GM18870 (cell line): ENCODE measurements at regions not wholly inside any gene's neighbourhood (a gene's known extent, or its start where the extent isn't known, plus 50 kb on each side); places are given as distances from the start of the nearest gene placed in this dataset.
"Not testable (repeated sequence)": the region's sequence is repeated elsewhere in the genome, so short reads cannot be mapped to it uniquely, and the experiment has no call there.

ENCODE experiments used
- ATAC-seq: cut with Tn5 transposase; IDR thresholded peaks from one replicate; pipeline ENCODE4 v1.9.1; 2021; ENCODE audit warnings: moderate library complexity; ENCODE audit not compliant: unreplicated experiment

DNA sequence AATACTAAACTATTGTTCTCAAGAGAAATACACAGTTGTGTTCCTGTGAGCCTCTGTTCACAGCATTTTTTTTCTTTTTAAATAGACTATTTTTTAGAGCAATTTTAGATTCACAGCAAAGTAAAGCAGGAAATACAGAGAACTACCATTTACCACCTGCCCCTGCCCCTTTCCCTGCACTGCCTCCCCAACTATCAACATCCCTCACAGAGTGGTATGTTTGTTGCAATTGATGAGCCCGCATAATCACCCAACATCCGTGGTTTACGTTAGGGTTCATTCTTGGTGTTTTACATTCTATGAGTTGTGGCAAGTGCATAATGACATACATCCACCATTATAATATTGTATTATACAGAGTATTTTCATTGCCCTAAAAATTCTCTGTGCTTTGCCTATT, 71.6 kb upstream of the TNFAIP3 start:
- ATAC-seq, result no peak

DNA sequence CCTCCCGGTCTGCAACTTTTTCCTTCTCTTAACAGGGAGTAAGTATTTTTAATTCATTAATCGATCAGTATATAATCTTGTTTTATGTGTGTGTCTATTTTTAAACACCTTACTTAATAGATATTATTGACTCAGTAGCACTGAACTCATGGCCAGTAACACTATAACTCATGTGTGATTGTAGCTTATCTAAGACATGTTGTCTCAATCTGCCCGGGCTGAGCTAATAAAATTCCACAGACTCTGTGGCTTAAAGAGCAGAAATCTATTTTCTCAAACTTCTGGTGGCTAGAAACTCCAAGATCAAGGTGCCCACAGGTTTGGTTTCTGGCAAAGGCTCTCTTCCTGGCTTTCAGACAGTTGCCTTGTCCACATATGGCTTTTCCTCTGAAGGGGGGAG, 68.8 kb upstream of the TNFAIP3 start:
- ATAC-seq, result no peak

DNA sequence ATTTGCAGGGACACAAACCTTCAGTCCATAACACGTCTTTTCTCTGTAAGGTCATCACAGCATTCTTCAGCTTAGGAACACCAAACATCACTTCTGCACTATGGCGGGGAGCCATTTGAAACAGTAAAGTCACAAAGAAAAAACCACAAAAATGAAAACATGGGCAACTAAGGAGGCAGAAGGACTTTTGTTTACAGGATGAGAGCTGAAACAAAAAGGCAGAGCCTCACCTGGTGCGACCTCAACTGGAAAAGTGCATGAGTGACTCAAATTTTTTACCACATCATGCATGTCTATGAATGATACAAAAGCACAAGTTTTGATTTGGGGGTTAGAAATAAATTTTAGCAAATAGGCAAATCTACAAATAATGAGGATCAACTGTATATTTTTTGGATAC, 68.2 kb upstream of the TNFAIP3 start:
- no peak for ATAC-seq

DNA sequence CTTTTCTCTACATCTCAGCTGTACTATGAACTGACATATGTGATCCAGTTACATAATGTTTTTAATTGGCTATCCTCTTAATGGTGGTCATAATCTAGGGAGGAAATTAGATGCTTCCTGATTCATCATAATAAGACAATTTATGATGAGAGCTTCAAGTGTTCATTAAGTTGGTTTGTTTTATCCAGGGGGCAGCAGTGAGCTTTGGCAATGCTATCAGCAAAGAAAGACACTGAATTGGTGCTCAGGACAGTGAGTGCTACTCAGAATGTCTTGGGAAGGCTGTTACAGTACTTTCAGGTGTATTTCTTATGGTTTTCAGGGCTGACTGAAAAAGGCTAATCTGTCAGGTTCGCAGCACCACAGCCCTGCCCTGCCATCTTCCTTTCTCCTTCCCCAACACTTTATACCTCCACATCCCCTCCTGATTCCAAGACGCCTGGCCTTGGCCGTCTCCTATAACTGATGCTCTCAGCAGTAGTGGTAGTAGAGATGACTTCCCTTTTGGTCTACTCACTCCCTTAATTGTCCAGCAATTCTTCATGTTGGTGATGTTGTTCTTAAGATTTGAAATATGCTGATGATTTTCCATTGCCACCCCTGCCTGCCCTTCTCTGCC, 67.0 kb upstream of the TNFAIP3 start:
- no peak for ATAC-seq

DNA sequence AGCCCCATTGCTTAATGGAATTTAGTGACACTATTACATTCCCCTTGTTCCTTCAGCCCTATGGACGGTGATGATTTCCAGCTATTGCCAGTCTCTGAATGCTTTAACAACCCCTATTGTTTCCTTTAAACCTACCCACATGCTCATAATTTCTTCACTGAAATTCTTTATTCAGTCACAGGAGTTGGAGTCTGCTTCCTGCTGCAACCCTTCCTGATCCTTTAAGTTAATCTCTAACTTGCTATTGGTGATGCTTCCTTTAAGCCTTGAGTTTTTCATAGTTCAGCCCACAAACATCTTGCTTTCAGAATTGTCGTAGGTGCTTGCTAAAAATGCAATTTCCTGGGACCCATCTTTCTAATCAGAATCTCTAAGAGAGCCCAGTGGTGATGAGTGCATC, 66.3 kb upstream of the TNFAIP3 start:
- ATAC-seq, result no peak

DNA sequence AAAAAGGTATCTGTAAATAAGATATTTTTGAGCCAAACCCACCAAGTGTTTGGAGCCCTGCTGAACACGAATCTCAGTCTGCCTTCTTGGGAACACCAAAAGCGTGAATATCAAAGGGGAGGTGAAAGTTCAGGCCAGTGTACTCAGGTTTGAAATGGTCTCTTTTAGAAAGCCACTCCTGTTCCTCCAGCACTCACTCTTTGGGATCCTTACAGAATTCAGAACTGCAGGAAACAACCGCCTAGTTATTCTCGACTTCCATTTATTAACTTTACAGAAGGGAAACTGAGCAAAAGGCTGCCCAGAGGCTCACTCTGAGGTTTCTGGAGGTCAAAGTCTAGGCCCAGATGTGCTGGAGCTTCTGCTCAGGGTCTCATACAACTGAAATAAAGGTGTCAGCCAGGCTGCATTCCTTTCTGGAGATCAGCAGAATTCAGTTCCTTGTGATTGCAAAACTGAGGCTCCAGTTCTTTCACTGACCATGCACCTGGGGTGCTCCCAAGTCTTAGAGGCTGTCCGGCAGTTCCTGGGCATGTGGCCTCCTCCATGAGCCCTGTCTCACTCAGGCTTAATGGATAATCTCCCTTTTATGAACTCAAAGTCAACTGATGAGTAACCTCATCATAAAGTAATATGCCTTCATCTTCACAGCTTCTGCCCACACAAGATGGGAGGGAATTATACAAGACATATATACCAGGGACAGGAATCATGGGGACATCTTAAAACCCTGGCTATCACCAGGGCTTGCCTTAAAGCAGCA, 65.5 kb upstream of the TNFAIP3 start:
- no peak for ATAC-seq

DNA sequence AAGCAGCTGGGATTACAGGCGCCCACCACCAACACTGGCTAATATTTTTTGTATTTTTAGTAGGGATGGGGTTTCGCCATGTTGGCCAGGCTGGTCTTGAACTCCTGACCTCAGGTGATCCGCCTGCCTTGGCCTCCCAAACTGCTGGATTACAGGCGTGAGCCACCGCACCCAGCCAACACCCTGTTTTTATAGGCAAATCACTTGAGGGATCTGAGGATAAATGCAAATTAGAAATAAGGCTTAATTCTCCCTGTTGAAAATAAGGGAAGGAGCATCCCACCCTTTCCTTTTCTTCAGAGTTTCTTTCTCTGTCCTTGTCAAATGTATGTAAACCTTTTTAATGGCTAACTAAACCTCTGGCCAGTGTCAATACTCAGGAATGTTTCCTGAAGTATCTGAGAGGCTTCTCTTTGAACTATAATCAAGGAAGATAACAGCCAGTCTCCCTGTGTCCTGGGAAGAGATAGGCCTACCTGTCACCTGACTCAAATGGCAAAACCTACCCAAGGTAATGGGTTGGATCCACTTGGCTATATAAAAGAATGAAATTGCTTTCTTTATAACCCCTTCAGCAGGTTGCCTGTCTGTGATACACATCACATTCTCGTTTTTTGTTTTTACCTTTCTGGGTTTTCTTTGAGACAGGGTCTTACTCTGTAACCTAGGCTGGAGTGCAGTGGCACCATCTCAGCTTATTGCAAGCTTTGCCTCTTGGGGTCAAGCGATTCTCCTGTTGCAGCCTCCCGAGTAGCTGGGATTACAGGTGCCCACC, 64.5 kb upstream of the TNFAIP3 start:
- ATAC-seq, result no peak

DNA sequence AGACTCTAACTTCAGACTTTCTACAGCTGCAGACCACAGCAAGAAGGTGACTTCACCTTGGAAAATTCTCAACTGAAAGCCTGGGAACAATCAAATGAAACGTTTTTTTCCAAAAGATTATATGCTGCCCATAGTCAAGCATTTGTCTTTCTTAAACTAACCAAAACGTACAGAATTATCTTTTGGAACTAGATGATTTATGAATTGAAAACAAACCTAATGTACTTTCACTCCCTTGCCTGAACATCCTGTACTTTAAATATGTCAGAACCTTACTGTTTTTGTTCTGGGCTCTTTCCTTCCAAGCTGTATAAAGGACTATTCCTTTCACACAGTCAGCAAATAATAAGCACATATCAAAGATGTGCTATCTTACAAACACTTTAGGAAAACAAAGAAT, 62.4 kb upstream of the TNFAIP3 start:
- ATAC-seq, result no peak

DNA sequence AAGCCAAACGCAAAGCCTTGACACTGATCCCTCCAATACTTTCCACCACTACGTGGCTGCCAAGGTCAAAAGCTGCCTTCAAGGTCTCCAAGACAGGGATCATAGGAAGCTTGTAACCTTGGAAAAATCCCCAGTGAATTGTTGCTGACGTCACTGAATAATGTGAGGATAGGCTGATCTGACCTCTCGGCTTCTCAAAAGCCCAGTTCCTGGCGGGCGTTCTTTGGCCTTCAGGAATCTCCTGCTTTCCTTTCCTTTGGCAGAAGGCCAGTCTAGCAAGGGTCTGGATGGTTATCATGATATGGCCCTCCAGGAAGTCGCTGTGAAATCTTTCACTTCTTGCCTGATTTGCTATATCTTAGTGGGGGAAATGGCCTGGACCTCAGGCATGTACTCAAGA, 61.4 kb upstream of the TNFAIP3 start:
- ATAC-seq, result no peak

DNA sequence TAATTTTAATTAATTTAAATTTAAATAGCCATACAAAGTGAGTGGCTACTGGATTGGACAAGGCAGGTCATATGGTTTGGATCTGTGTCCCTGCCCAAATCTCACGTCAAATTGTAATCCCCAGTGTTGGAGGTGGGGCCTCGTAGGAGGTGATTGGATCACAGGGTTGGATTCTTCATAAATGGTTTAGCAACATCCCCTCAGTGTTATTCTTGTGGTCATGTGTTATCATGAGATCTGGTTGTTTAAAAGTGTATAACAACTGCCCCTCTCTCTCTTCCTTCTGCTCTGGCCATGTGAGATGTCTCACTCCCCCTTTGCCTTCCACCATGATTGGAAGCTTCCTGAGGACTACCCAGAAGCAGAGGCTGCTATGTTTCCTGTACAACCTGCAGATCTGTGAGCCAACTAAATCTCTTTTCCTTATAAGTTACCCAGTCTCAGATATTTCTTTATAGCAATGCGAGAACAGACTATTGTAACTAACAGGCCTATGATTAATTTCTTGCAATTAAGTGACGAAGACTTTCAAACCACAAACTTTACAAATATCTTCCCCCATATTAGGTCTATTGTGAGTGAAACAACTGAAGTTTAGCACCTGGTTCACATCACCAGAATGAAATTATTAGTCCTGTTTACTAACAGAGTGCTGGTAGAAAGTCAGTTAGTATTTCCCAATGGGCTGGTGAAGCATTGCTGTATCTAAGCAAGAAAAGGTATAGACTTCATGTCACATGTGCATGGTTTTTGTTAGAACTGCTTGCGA, 60.0 kb upstream of the TNFAIP3 start:
- ATAC-seq, result no peak

DNA sequence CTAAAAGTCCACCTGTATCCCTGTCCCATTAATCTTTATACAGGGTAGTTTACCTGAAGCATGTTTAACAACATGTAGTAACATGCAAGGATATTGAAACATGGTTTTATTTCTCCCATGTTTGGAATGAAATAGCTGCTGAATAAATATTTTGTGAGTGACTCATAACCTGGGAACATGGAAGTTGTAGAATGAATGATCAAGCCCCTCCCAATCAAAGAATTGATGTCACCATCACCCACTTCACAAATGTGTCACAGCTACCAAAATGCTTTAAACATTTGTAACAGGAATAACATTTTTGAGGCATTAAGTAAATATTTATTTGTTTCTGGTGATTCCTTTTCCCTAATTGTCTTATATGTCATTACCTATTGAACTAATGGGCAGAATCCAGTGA, 58.9 kb upstream of the TNFAIP3 start:
- no peak for ATAC-seq

DNA sequence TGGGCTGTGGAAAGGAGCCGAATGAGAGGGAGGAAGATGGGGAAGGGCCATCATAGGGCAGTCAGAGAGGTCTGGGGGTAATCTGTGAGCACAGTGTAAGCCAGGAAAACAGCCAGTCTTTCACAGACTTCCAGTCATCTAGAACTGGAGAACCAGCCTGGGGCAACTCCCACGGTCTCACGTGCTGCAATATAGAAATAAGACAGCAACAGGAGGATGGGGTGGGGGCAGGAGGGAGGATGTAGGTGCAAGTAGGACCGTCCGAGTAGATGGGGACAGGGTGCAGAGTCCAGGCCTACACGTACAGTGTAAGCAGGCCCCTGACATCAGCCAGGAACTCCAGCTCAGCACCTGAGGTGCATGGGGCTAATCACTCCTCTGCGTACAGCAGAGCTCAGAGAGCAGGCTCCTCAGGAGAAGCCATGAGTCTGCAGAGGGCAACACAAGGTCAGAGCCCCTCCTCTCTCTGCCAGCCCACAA, 58.2 kb upstream of the TNFAIP3 start:
- no peak for ATAC-seq

DNA sequence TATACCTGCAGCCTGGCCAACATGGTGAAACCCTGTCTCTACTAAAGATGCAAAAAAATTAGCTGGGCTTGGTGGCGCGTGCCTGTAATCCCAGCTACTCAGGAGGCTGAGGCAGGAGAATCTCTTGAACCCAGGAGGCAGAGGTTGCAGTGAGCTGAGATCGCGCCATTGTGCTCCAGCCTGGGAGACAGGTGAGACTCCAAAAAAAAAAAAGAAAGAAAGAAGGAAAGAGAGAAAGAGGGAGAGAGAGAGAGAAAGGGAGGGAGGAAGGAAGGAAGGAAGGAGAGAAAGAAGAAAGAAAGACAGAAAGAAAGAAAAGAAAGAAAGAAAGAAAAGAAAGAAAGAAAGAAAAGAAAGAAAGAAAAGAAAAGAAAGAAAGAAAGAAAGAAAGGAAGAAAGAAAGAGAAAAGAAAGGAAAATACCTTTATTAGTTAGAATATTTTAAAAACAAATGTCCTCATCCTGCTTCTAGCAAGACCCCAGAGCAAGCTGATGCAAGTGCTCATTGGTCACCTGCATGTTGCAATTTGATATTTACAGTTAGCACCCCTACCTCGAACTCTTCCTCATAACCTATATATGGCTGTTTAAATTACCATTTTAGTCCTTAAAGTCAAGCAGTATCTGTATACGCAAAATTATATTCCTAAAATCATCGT, 57.0 kb upstream of the TNFAIP3 start:
- ATAC-seq, result not testable (repeated sequence)

DNA sequence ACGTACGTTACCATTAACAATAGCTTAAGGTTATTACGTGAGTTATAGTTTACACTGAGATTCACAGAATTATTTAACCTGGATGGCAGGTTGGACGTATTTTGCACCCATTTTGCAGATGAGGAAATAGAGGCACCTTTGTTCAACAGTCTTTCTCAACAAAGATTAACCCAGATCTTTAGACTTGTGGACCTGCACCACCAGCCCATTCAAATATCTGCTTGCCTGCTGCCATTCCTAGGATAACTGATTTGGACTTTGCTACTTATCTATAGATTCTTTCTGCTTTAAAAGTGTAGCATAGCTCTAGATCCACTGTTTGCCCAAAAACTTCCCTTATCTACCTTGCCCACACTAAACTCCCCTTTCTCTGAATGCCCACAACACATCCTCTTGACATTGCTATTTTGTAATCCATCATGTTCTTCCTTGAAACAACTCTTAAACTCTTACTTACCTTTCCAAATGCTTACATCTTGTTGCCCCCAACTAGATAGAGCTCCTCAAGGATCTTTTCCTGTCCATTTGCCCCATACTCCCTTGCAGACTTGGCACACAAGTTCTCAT, 56.4 kb upstream of the TNFAIP3 start:
- no peak for ATAC-seq

DNA sequence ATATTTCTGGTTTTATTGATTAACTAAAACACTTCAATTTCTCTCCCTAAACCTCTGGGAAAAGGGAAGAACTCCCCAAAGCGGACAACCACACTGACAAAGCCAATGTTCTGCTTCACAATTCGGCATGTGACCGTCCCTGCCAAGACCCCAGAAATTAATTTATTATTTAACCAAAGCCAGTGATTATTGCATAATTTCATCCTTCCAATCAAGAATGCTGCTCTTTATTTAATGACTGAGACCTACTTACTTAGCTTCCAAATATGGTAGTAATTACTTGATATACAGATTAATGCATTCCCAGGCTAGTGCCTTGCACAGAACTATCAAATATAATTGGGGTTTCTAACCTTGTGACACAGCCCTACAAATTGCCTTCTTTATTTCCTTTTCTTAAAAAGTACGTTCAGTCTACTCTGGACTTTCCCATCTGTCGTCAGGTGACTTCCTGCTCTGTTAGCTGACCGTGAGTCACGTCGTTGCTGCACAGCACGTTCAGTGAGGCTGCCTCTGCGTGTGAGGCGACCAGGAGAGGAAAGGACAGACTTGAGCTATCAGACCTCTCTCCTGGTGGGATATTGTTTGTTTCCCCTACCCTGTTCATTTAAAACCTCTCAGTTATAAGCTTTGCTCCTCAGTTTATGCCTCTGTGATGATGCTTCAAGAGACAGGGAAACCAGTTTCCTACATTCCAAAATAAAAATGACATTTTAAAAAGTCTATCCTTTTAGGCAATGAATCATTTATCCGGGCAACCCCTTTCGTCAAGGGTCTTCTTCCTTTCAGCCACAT, 55.7 kb upstream of the TNFAIP3 start:
- ATAC-seq, result peak; percentile 76

DNA sequence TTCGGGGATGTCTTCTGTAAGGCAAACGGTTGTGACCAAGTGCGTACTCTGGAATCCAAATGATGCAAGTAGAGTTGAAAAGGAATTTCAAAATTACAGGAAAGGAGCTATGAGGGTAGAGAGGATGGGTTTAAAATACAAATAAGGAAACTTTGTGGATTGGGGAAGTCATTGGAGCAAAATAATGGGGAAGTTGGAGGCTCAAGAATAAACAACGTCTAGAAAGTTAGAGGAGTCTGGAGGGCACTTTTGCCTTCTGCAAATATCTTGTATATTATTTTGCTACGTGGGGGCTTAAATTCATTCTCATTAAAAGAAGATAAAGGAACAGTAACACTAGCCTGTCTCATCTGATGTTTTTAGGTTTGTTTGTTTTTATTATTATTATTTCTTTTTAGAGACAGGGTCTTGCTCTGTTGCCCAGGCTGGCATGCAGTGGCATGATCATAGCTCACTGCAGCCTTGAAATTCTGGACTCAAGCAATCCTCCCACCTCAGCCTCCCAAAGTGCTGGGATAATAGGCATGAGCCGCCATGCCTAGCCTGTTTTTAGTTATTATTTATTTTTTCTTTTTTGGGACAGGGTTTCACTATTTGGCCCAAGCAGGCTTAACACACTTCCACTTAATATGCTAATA, 55.0 kb upstream of the TNFAIP3 start:
- ATAC-seq, result no peak

DNA sequence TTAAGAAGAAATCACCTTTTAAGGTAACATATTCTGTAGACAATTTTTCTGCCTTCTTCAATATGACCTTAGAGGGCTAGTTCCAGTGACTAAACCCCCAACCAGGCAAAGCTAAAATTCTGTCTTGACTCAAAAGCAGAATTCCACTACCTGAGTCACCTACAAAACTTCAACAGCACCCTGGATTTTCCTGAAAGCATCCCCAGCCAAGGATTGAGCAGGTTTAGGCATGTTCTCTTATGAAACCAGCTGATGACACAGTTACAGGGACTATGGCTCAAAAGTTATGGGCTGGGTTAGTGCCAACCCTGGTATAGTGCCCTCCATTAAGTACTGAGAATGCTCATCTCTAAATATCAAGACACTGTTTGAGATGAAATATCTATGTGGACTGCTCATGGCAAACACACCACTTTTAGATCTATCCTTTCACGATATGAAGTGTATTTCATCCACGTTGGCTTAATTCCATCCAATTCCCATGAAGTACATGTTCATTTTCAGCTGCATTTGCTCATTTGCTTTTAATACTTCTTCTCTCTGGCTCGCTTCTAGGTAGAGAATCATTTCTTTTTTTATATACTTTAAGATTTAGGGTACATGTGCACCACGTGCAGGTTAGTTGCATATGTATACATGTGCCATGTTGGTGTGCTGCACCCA, 53.6 kb upstream of the TNFAIP3 start:
- no peak for ATAC-seq

DNA sequence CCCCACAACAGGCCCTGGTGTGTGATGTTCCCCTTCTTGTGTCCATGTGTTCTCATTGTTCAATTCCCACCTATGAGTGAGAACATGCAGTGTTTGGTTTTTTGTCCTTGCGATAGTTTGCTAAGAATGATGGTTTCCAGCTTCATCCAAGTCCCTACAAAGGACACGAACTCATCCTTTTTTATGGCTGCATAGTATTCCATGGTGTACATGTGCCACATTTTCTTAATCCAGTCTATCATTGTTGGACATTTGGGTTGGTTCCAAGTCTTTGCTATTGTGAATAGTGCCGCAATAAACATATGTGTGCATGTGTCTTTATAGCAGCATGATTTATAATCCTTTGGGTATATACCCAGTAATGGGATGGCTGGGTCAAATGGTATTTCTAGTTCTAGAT, 53.0 kb upstream of the TNFAIP3 start:
- not testable (repeated sequence) for ATAC-seq

DNA sequence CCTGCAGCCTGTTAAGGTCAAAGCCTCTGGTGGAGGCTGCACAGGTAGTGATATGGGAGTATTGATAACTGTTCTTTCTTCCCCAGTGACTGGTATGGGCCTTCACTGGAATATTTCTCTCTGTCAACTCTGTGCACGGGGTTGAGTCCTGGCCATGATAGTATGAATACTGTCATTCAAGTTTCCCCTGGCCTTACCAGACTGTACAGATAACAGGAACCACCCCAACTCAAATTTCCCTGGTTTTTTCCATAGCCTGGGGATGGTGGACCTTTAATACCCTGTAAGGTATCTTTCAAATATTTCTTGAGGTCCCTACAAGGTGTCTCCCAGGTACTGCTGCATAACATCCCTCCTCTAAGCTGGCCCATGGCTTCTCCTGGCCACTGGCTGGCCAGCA, 51.4 kb upstream of the TNFAIP3 start:
- no peak for ATAC-seq
